ENCODE measurements at regions not wholly inside any gene's neighbourhood (a gene's known extent, or its start where the extent isn't known, plus 50 kb on each side); places are given as distances from the start of the nearest gene placed in this dataset.

GRCh38 chrX:134180601-134181274 is 56.2 kb upstream of the CCDC160 start:
- no peak for TF ChIP-seq CTCF (IDR thresholded peaks at IDR 0.05)

- no peak for TF ChIP-seq CTCF (IDR thresholded peaks at IDR 0.05)
These were observed 55.7 kb upstream of the CCDC160 start for GRCh38 chrX:134181275-134181660.

GRCh38 chrX:134183665-134184064 is 53.3 kb upstream of the CCDC160 start:
- no peak for TF ChIP-seq CTCF (IDR thresholded peaks at IDR 0.05)

GRCh38 chrX:134184936-134185335 is 52.0 kb upstream of the CCDC160 start:
- no peak for TF ChIP-seq CTCF (IDR thresholded peaks at IDR 0.05)

GRCh38 chrX:134186362-134187121 is 50.4 kb upstream of the CCDC160 start:
- no peak for TF ChIP-seq CTCF (IDR thresholded peaks at IDR 0.05)

Measured in LNCAP (cell line).